Mammary epithelial cell (primary cell): ENCODE measurements at regions not wholly inside any gene's neighbourhood (a gene's known extent, or its start where the extent isn't known, plus 50 kb on each side); places are given as distances from the start of the nearest gene placed in this dataset.

Experiments
- EZH2 ChIP-seq: IDR thresholded peaks from 2 replicates; pipeline ENCODE4 v1.6.1; 2012; ENCODE audit warnings: low read length, inconsistent platforms, borderline replicate concordance
- TF ChIP-seq, protein P1 (sequence below), 2 donors: IDR thresholded peaks in 1 of 2; conservative IDR thresholded peaks in 1 of 2; 2 replicates each; pipeline ENCODE4 v1.5.1; 2011 to 2012; ENCODE audit warnings: inconsistent platforms in 2 of 2, low read length in 2 of 2, mild to moderate bottlenecking in 2 of 2, control low read depth in 1 of 2, low read depth in 1 of 2; ENCODE audit not compliant: insufficient read depth in 1 of 2; ENCODE audit errors: extremely low read depth in 1 of 2

DNA sequence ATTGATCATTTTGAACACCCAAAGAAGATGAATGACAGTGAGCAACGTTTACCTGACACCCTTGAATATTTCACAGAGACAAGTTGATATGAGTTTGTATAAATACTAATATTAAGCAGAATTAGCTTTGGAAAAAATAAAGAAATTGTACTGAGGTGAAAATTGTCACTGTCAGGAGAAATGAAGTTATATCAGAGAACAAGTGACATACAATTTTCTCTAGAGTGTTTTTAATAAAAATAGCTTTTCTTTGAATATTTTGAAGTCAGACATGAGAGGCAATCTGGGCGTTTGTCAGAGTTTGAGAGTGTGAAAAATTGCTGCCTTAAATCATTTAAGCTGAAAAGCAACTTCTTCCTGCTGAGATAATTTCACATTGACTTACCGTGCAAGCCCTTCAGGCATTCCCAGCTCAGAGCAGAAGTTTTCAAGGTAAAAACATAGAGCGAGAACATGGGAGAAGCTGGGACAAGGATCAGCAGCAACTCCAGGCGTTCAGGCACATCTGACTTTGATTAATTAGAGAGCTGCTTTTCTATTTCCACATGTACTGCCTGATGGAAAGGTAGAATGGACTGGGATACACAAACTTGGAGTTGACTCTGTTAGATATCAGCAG is 535.9 kb downstream of the TFEC start:
- TF ChIP-seq, protein P1, sequence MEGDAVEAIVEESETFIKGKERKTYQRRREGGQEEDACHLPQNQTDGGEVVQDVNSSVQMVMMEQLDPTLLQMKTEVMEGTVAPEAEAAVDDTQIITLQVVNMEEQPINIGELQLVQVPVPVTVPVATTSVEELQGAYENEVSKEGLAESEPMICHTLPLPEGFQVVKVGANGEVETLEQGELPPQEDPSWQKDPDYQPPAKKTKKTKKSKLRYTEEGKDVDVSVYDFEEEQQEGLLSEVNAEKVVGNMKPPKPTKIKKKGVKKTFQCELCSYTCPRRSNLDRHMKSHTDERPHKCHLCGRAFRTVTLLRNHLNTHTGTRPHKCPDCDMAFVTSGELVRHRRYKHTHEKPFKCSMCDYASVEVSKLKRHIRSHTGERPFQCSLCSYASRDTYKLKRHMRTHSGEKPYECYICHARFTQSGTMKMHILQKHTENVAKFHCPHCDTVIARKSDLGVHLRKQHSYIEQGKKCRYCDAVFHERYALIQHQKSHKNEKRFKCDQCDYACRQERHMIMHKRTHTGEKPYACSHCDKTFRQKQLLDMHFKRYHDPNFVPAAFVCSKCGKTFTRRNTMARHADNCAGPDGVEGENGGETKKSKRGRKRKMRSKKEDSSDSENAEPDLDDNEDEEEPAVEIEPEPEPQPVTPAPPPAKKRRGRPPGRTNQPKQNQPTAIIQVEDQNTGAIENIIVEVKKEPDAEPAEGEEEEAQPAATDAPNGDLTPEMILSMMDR (conservative IDR thresholded peaks at IDR 0.05 in 1 of 2, IDR thresholded peaks at IDR 0.05 in 1 of 2; ENCODE audit: extremely low read depth in 1 of 2, insufficient read depth in 1 of 2, low read depth in 1 of 2, low read length in 2 of 2) = no peak
- TF ChIP-seq EZH2 = no peak
